ENCODE measurements at regions not wholly inside any gene's neighbourhood (a gene's known extent, or its start where the extent isn't known, plus 50 kb on each side); places are given as distances from the start of the nearest gene placed in this dataset.

DNA sequence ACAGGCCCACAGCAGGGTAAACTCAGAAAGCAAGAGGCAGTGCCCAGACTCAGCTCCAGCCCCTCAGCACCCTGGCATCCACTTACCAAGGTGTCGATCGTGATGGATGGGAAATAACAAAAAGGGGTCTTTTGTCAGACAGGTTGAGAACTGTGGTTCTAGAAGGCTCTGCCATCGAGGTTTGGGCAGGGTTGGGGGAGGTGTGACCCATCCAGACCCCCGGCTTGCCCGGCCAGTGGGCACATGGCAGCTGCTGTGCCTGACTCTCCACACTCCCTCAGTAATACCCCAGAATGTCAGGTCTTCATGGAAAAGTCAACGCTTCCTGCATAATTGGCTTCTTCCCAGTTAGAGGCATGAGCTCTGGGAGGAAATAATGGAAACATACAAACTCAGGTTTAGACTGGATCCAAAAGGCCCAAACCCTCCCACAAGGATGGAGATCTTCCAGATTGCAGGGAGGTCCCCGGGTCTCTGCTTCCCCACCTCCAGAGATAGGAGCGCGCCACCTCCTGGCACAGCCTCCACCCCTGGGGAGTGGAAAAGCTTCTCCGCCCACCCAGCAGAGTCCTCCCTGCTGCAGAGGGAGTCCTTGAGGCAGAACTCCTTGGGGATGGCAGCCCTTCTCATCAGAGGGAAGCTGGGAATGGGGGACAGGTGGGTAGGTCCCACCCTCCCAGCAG lies 149.8 kb upstream of the IQSEC1 start (continued):
- TF ChIP-seq, protein P1, sequence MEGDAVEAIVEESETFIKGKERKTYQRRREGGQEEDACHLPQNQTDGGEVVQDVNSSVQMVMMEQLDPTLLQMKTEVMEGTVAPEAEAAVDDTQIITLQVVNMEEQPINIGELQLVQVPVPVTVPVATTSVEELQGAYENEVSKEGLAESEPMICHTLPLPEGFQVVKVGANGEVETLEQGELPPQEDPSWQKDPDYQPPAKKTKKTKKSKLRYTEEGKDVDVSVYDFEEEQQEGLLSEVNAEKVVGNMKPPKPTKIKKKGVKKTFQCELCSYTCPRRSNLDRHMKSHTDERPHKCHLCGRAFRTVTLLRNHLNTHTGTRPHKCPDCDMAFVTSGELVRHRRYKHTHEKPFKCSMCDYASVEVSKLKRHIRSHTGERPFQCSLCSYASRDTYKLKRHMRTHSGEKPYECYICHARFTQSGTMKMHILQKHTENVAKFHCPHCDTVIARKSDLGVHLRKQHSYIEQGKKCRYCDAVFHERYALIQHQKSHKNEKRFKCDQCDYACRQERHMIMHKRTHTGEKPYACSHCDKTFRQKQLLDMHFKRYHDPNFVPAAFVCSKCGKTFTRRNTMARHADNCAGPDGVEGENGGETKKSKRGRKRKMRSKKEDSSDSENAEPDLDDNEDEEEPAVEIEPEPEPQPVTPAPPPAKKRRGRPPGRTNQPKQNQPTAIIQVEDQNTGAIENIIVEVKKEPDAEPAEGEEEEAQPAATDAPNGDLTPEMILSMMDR (conservative IDR thresholded peaks at IDR 0.05; ENCODE audit: low read depth in 2 of 2) = peak in 1 of 2 experiments; percentile 31; a peak in 2 of 4 replicates
- no peak for TF ChIP-seq POLR2AphosphoS5 (IDR thresholded peaks at IDR 0.05; ENCODE audit: low read depth)
- no peak for TF ChIP-seq ZNF114 (CRISPR knock-in tag; IDR thresholded peaks at IDR 0.05)

DNA sequence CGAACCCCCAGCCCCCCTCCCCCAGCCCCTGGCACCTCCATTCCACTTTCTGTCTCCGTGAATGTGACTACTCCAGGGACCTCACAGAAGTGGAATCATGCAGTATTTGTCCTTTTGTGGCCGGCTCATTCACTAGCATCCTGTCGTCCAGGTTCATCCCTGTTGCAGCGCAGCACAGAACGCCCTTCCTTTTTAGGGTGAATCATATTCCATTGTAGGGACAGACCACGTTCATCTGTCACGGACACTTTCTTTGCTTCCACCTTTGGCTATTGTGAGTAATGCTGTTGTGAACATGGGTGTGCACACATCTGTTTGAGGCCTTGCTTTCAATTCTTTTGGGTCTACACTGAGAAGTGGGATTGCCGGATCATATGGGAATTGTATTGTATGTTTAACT lies 148.9 kb upstream of the IQSEC1 start:
- no peaks in the 10 kb centered on the region for H3K36me3 Mint-ChIP-seq (ENCODE audit: low read depth)
- ATAC-seq = no peak
- TF ChIP-seq ZNF114 (CRISPR knock-in tag; IDR thresholded peaks at IDR 0.05) (no peak), EZH2phosphoT487 (IDR thresholded peaks at IDR 0.05; ENCODE audit: unreplicated experiment) (no peak), STAT1 (IDR thresholded peaks at IDR 0.05; ENCODE audit: unreplicated experiment) (no peak), ZNF331 (CRISPR knock-in tag; IDR thresholded peaks at IDR 0.05; ENCODE audit: low read depth) (no peak), POLR2AphosphoS5 (IDR thresholded peaks at IDR 0.05; ENCODE audit: low read depth) (no peak)
- TF ChIP-seq, protein P2, sequence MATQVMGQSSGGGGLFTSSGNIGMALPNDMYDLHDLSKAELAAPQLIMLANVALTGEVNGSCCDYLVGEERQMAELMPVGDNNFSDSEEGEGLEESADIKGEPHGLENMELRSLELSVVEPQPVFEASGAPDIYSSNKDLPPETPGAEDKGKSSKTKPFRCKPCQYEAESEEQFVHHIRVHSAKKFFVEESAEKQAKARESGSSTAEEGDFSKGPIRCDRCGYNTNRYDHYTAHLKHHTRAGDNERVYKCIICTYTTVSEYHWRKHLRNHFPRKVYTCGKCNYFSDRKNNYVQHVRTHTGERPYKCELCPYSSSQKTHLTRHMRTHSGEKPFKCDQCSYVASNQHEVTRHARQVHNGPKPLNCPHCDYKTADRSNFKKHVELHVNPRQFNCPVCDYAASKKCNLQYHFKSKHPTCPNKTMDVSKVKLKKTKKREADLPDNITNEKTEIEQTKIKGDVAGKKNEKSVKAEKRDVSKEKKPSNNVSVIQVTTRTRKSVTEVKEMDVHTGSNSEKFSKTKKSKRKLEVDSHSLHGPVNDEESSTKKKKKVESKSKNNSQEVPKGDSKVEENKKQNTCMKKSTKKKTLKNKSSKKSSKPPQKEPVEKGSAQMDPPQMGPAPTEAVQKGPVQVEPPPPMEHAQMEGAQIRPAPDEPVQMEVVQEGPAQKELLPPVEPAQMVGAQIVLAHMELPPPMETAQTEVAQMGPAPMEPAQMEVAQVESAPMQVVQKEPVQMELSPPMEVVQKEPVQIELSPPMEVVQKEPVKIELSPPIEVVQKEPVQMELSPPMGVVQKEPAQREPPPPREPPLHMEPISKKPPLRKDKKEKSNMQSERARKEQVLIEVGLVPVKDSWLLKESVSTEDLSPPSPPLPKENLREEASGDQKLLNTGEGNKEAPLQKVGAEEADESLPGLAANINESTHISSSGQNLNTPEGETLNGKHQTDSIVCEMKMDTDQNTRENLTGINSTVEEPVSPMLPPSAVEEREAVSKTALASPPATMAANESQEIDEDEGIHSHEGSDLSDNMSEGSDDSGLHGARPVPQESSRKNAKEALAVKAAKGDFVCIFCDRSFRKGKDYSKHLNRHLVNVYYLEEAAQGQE (IDR thresholded peaks at IDR 0.05; ENCODE audit: unreplicated experiment) = no peak
- TF ChIP-seq, protein P1 (conservative IDR thresholded peaks at IDR 0.05; ENCODE audit: low read depth in 2 of 2) = no peak
- TF ChIP-seq, protein P3, sequence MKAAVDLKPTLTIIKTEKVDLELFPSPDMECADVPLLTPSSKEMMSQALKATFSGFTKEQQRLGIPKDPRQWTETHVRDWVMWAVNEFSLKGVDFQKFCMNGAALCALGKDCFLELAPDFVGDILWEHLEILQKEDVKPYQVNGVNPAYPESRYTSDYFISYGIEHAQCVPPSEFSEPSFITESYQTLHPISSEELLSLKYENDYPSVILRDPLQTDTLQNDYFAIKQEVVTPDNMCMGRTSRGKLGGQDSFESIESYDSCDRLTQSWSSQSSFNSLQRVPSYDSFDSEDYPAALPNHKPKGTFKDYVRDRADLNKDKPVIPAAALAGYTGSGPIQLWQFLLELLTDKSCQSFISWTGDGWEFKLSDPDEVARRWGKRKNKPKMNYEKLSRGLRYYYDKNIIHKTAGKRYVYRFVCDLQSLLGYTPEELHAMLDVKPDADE (IDR thresholded peaks at IDR 0.05) = no peak
- TF ChIP-seq, protein P4, sequence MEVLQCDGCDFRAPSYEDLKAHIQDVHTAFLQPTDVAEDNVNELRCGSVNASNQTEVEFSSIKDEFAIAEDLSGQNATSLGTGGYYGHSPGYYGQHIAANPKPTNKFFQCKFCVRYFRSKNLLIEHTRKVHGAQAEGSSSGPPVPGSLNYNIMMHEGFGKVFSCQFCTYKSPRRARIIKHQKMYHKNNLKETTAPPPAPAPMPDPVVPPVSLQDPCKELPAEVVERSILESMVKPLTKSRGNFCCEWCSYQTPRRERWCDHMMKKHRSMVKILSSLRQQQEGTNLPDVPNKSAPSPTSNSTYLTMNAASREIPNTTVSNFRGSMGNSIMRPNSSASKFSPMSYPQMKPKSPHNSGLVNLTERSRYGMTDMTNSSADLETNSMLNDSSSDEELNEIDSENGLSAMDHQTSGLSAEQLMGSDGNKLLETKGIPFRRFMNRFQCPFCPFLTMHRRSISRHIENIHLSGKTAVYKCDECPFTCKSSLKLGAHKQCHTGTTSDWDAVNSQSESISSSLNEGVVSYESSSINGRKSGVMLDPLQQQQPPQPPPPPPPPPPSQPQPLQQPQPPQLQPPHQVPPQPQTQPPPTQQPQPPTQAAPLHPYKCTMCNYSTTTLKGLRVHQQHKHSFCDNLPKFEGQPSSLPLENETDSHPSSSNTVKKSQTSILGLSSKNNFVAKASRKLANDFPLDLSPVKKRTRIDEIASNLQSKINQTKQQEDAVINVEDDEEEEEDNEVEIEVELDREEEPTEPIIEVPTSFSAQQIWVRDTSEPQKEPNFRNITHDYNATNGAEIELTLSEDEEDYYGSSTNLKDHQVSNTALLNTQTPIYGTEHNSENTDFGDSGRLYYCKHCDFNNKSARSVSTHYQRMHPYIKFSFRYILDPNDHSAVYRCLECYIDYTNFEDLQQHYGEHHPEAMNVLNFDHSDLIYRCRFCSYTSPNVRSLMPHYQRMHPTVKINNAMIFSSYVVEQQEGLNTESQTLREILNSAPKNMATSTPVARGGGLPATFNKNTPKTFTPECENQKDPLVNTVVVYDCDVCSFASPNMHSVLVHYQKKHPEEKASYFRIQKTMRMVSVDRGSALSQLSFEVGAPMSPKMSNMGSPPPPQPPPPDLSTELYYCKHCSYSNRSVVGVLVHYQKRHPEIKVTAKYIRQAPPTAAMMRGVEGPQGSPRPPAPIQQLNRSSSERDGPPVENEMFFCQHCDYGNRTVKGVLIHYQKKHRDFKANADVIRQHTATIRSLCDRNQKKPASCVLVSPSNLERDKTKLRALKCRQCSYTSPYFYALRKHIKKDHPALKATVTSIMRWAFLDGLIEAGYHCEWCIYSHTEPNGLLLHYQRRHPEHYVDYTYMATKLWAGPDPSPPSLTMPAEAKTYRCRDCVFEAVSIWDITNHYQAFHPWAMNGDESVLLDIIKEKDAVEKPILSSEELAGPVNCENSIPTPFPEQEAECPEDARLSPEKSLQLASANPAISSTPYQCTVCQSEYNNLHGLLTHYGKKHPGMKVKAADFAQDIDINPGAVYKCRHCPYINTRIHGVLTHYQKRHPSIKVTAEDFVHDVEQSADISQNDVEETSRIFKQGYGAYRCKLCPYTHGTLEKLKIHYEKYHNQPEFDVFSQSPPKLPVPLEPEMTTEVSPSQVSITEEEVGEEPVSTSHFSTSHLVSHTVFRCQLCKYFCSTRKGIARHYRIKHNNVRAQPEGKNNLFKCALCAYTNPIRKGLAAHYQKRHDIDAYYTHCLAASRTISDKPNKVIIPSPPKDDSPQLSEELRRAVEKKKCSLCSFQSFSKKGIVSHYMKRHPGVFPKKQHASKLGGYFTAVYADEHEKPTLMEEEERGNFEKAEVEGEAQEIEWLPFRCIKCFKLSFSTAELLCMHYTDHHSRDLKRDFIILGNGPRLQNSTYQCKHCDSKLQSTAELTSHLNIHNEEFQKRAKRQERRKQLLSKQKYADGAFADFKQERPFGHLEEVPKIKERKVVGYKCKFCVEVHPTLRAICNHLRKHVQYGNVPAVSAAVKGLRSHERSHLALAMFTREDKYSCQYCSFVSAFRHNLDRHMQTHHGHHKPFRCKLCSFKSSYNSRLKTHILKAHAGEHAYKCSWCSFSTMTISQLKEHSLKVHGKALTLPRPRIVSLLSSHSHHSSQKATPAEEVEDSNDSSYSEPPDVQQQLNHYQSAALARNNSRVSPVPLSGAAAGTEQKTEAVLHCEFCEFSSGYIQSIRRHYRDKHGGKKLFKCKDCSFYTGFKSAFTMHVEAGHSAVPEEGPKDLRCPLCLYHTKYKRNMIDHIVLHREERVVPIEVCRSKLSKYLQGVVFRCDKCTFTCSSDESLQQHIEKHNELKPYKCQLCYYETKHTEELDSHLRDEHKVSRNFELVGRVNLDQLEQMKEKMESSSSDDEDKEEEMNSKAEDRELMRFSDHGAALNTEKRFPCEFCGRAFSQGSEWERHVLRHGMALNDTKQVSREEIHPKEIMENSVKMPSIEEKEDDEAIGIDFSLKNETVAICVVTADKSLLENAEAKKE (CRISPR knock-in tag; IDR thresholded peaks at IDR 0.05) = no peak

More for the DNA sequence above, 148.9 kb upstream of the IQSEC1 start:
- peaks cover 17% of the 10 kb centered on the region for H3K4me1 Mint-ChIP-seq
- Histone ChIP-seq H3K27ac (ENCODE audit: low read depth) (no peak overlapping the region), H3K4me3 (no peak overlapping the region), H3K4me1 (ENCODE audit: insufficient read depth) (no peaks in the 10 kb centered on the region), H3F3A (replicated peaks; ENCODE audit: low read depth) (no peaks in the 10 kb centered on the region), H3K9me2 (ENCODE audit: insufficient read depth) (no peaks in the 10 kb centered on the region), H4K20me1 (replicated peaks; ENCODE audit: insufficient read depth) (no peaks in the 10 kb centered on the region), H3K4me2 (no peak overlapping the region), H3K36me3 (ENCODE audit: insufficient read depth) (no peaks in the 10 kb centered on the region), H3K79me2 (replicated peaks; ENCODE audit: insufficient read depth) (no peaks in the 10 kb centered on the region), H3K27me3 (ENCODE audit: insufficient read depth) (no peaks in the 10 kb centered on the region), H2AFZ (no peak overlapping the region)
- no peaks in the 10 kb centered on the region for H3K9me3 Mint-ChIP-seq
- no peak overlapping the region for H3K27ac Mint-ChIP-seq
- no peak for DNase-seq (ENCODE audit: low spot score)
- no peak overlapping the region for H3K4me3 Mint-ChIP-seq
- H3K27me3 Mint-ChIP-seq (ENCODE audit: insufficient read depth, low read depth, poor library complexity) = peaks cover 2% of the 10 kb centered on the region
